PC-9 (cell line): ENCODE measurements at regions not wholly inside any gene's neighbourhood (a gene's known extent, or its start where the extent isn't known, plus 50 kb on each side); places are given as distances from the start of the nearest gene placed in this dataset.
A peak's percentile ranks its signal among the peaks of the same experiment; 100 is the strongest.

Experiments used
- EZH2 ChIP-seq: fragments of 200-600 bp; sonication (generic); IDR thresholded peaks from 2 replicates; pipeline ENCODE4 v1.8.0; 2017; ENCODE audit warnings: antibody characterized with exemption, low read depth
- TF ChIP-seq, protein P1 (sequence below): fragments of 200-600 bp; sonication (generic); conservative IDR thresholded peaks from 2 replicates; pipeline ENCODE4 v1.6.1; 2017; ENCODE audit warnings: mixed run types, antibody characterized with exemption, mild to moderate bottlenecking, moderate library complexity

DNA sequence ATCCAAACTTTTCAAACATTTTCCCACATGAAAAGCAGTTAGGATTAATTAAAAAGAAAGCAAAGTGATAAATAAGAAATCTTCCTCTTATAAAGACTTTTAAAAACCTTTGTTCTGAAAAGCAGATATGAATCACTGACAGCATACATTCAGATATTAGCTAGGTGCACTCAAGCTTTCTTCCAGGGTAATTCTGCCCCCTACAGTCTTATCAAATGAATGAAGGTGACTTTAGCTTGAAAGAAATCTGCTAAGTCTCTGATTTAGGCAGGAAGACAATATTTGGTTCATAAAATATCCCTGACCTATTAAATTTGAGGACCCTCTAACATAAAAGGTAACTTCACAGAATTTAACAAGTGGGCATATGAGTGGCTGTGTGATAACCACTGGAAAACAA is 209.1 kb upstream of the FAM47A start:
- TF ChIP-seq, protein P1, sequence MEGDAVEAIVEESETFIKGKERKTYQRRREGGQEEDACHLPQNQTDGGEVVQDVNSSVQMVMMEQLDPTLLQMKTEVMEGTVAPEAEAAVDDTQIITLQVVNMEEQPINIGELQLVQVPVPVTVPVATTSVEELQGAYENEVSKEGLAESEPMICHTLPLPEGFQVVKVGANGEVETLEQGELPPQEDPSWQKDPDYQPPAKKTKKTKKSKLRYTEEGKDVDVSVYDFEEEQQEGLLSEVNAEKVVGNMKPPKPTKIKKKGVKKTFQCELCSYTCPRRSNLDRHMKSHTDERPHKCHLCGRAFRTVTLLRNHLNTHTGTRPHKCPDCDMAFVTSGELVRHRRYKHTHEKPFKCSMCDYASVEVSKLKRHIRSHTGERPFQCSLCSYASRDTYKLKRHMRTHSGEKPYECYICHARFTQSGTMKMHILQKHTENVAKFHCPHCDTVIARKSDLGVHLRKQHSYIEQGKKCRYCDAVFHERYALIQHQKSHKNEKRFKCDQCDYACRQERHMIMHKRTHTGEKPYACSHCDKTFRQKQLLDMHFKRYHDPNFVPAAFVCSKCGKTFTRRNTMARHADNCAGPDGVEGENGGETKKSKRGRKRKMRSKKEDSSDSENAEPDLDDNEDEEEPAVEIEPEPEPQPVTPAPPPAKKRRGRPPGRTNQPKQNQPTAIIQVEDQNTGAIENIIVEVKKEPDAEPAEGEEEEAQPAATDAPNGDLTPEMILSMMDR: peak; percentile 41; the same call in 1 of the 2 replicates
- no peak for TF ChIP-seq EZH2
